ENCODE measurements at regions not wholly inside any gene's neighbourhood (a gene's known extent, or its start where the extent isn't known, plus 50 kb on each side); places are given as distances from the start of the nearest gene placed in this dataset.

DNA sequence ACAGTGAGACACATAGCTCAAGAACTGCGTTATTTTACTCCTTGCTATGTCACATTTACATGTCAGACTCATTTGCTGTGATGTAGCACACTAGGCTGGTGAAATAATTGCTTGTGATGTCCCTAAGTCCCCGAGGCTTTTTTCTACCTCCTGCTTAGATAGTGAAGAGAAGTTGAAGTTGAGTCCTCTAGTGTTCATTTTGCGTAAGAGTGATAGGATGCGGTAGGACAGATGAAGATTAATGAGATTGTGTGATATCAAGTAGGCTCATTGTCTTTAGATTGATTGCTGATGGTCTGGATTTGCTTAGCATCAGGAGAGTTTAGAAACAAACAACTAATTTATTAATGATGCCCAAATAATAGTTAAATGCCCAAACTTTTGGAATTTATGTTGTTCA is 173.6 kb upstream of the NUDT6 start:
- no peak for DNase-seq (ENCODE audit: low spot score)

DNA sequence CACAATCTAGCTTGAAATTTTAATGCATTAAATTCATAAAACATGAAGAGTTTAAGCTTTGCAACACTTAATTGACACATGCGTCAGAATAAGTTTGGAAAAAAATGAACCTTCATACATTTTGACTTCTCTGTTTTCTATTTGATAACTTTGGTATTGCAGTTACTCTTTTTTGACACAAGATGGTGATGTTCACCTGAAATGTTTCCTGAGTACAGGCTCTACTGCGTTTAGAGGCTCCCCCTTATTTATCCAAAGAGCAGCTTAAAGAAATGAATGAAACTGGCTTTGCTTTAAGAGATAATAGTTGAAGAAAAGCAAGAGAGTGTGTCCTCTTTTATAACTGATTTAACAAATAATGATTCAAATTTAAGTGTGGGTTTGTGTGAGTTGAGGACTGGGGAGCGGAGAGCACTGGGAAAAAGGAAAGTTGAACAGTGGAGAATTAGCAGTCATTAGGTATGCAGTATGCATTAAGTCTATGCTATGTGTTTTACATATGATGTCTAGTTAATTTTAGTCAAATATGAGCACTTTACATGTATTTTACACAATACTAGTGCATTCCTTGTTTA is 180.6 kb upstream of the NUDT6 start:
- DNase-seq (ENCODE audit: low spot score) = peak; percentile 18

DNA sequence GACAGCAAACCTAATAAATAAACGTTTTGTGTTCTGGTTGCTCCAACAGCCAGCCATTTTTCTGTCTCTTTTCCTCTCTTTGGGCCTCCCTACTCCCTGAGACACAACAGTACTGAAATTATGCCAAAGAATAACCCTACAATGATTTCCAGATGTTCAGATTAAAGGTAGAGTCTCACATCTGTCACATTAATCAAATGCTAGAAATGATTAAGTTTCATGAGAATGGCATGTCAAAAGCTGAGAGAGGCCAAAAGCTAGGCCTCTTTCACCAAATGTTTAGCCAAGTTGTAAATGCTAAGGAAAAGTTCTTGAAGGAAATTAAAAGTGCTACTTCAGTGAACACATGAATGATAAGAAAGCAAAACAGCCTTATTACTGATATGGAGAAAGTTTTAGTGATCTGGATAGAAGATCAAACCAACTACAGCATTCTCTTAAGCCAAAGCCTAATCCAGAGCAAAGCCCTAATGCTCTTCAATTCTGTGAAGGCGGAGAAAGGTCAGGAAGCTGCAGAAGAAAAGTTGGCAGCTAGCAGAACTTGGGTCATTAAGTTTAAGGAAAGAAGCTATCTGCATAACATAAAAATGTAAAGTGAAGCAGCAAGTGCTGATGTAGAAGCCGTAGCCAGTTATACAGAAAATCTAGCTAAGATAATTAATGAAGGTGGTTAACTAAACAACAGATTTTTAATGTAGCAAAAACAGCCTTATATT is 182.1 kb upstream of the NUDT6 start:
- DNase-seq (ENCODE audit: low spot score) = no peak

DNA sequence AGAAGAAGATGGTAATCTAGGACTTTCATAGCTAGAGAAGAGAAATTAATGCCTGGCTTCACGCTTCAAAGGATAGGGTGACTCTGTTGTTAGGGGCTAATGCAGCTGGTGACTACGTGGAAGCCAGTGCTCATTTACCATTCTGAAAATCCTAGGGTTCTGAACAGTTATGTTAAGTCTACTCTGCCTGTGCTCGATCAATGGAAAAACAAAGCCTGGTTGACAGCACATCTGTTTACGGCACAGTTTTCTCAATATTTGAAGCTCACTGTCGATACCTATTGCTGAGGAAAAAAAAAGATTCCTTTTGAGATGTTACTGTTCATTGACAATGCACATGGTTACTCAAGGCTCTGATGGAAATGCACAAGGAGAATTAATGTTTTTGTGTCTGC is 182.6 kb upstream of the NUDT6 start:
- no peak for DNase-seq (ENCODE audit: low spot score)

DNA sequence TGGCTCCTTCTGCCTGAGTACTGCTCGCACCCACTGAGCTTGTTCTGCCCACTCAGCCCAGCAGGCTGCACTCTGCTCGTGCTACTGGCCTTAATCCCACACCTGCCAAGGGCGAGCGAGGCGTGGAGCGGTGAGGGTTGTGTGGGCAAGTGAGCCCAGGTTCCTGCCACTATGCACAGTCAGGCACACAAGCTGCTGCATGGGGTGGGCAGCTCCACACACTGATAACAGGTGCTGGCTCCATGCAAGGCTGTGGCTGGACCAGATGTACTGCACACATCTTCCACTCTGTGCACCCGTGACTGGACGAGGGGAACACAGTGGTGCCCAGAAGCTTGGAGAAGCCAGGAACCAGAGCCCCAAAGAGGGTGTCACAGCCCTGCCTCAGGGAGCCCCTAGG is 184.3 kb upstream of the NUDT6 start:
- no peak for DNase-seq (ENCODE audit: low spot score)

DNA sequence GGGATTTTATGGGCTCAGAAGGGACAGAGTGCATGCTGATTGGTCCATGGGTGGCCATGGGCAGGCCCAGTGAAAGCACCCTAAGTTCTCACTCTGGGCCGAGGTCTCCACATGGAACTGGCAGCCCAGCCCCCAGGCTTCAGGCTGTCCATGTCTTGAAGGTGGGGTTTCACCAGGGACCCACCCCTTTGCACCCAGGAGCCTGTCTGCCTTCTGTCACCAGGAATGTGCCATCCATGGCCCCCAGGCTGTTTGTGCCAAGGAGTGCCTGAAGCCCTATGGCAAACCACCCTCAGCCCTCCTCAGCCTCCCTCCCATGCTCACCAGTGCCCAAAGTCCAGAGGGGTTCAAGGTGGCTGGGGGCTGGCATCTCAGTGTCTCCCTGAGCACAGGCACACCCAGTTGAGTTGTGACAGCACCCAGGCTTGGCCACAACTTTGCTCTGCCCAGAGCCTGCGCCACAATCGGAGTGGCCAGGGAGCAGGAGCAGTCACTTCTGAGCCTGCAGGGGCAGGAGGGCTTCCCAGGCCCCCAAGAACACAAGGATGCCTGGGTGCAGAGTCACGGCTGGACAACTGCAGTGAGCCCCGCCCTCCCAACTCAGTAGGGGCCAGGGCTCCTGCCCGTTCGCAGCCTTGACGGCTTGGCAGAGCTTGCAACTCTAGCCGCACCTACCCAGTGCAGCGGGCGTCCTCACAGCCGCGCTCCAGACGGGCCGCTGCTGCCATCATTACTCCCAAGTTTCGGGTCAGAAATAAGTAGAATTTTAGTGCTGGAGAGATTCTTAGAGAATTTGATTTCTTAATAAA is 185.3 kb upstream of the NUDT6 start:
- DNase-seq (ENCODE audit: low spot score) = no peak

DNA sequence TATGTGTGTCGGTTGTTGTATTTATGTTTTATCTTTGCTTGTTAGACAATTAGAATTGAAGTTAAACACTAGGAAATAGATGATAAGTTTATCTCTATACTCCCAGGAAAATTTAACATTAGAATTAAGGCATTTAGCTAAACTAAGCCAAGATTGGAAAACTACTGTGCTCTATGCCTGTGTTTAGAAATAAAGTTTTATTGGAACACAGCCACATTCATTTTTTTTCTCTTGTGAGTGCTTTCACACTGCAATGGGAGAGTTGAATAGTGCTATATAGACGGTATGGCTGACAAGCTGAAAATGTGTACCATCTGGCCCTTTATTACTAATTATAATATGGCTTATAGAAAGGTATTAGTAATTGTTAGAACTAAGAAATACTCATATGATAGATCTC is 186.7 kb upstream of the NUDT6 start:
- DNase-seq (ENCODE audit: low spot score) = no peak

DNA sequence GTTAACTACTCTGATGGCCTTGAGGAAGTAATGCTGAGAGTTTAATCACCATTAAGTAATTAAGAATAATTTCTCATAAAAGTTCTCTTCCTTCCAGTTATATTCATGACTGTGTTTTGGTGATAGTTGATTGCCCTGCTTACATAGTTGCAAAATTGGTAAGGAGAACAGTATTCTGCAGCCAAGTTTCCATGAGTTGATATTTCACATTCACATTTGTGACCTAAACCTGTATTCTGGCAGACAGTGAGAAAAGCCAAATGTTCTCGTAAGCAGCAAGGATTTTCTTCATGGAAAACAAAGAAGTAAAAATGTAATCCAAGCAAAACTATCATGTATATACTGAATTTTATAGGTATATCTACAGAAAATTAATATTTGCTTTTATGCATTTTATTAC is 187.8 kb upstream of the NUDT6 start:
- no peak for DNase-seq (ENCODE audit: low spot score)

DNA sequence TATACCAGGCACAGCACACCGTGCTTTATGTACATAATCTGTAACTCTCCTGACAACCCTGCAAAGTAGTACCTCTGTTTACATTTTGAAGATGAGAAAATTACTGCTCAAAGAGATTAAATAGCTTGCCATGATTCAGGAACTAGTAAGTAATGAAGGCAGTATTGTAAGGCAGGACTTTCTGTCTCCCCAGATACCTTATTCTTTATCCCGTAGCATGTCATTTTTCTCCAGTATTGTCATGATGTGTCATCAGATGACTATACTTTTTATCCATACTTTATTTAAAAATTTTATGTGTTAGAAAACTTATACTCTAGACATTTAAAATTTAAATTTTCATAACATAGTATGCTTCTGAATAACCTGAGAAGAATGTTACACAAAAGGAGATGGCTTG is 188.3 kb upstream of the NUDT6 start:
- DNase-seq (ENCODE audit: low spot score) = no peak

DNA sequence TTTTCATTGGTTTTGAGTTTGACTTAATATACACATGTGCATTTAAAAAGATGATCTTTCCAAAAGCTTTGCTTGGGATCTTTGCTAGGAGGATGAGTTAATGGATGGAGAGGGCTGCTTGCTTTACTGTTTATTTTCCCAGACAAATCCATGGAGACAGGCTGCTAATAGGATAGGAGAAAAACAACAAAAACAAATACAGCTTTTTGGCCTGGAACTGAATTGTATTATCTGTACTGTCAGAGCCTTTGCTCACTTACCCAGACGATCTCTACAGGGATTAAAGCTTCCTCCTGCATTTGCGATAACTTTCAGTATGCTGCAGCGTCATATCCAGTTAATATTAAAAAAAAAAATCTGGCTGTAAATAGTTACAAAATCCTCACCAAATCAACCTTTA is 190.8 kb upstream of the NUDT6 start:
- no peak for DNase-seq (ENCODE audit: low spot score)

DNA sequence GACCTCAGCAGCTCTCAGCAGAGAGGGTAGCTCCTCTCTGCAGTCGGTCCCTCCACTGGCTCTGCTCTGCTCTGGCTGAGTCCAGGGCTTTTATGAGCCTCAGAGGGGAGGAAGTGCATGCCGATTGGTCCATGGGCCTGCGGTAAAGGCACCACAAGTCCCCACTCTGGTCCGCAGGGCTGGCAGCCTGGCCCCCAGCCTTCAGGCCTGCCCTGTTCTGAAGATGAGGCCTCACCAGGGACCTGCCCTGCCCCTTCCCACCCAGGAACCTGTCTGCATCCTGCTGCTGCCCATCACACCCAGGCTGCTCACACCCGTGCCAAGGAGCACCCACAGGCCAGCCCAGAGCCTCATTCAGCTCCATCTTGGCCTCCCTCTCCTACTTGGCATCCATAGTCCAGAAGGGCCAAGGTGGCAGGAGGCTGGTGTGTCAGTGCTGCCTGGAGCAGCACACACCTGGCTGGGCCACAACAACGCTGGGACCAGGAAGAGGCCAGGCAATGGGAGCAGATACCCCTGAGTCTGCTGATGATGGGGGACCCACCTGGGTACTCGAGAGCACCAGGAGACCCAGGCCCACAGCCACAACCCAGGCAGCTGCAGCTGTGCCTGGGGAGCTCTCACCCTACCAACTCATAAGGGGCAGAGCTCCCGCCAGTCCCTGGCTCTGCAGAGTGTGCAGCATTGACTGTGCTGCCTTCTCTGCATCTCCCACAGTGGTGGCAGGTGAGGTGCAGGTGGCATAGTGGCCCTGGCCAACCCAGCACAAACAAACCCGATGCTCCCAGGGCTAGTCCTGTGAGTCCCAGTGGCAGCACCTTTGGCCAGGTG is 191.9 kb upstream of the NUDT6 start:
- DNase-seq (ENCODE audit: low spot score) = no peak

DNA sequence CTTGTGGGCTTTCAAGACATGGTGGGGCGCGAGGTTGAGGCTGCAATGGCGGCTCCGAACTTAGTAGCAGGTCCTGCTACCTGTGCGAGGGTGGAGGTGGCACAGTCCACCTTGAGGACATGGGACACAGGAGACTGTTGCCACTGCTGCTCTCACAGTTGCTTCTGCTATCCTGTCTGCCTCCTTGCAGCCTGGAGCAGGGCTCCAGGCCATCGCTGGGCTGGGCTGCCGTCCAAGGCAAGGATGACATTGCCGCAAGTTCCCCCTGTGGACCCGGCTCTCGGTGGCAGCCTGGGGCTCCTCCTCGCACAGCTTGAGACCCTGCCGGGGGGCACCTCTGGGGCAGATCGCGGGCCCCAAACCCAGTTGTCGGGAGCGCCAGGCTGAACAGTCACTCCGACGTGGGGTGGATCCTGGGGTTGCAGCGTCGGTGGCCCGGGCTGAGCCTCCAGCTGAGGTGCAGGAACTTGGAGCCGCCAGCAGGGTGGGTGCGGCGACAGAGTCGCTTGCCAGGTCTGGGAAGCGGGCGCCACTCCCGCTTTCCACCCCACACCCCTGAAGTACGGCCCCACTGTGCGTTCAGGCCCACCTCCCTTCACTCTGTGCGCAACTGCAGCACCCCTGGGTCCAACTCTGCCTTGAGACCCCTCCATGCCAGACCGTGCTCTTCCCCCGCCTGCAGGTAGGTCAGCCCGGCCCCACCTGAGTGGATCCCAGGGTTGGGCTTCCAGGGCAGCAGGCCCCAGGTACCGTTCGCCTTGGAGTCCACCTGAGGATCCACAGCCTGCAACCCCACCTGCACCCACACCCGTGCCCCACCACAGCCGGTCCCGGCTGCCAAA is 192.7 kb upstream of the NUDT6 start:
- no peak for DNase-seq (ENCODE audit: low spot score)

DNA sequence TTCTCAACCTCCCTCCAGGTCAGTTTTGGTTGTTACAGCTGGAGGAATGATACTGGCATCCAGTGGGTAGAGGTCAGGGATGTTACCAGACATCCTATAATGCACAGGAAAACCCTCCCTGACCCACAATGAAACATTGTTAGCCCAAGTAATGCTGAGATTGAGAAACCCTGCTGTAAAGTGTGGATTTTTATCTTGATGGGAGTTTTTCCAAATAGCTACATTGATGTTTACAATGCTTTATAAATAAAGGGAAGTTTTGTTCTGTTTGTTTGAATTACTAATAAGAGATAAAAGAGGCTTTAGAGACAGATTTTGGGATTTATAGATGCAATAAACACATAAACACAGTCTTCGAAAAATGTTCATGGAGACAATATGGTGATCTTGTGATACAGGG is 194.0 kb upstream of the NUDT6 start:
- no peak for DNase-seq (ENCODE audit: low spot score)

DNA sequence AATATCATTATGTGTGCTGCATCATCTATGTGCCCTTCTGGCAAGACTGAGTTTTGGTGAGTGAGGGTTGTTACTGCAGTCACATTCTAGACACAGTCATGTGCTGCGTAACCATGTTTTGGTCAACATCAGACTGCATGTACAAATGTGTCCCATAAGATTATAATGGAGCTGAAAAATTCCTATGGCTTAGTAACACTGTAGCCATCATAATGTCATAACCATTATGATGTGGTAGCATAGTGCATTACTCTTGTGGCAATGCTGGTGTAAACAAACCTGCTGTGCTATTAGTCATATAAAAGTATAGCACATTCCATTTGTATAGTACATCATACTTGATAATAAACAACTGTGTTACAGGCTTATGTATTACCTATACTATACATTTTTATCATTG is 198.1 kb upstream of the NUDT6 start:
- DNase-seq (ENCODE audit: low spot score) = no peak

DNA sequence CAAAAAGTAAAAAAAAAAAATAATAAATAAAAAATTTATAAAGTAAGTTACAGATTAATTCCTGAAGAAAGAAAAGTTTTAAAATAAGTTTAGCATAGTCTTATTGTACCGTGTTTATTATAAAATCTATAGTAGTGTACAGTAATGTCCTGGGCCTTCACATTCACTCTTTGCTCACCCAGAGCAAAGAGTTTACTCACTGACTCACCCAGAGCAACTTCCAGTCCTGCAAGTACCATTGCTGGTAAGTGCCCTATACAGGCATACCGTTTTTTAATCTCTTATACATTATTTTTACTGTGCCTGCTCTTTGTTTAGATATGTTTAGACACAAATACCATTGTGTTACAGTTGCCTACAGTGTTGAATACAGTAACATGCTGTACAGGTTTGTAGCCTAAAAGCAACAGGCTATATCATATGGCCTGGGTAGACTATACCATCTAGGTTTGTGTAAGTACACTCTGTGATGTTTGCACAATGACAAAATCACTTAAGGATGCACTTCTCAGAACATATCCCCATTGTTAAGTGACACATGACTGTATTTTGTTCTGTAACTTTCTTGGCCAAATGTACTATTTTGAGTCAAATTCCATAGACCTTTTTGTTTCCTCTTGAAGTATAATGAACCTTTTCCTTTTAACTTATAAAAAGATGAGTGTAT is 199.0 kb upstream of the NUDT6 start:
- no peak for DNase-seq (ENCODE audit: low spot score)

DNA sequence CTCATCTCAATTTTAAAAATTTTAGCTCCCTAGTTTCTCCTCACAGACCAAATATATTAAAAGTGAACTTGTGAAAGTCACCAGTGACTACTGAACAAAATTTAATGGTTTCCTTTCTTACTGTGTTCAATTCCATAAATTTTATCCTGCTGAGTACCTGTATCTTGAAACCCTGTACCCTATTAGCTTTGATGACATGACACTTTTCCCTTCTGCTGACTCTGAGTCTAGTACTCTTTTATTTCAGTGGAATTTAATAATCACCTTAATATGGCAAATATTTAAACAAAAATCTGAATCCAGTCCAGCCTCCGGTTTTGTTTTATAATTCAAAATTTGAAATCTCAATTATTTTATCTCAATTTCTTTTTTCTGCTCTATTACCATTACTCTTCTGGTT is 203.1 kb upstream of the NUDT6 start:
- no peak for DNase-seq (ENCODE audit: low spot score)

DNA sequence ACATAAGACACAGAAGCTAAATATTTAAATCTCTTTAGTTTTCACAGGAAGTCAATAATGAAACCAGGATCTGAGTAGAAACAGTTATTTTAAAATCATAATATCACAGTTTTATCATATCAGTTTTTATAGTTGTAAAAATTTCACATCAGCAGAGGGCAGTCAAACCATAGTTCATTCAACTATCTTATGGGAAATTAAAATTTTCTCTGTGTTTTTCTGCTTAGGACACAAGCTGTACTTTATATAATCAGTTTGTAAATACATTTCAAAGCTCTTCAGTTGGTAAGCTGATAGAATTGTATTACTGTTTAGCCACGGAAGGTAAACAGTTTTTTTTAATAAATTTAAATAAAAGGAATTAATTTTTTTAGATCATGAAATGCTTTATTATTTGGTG is 204.8 kb upstream of the NUDT6 start:
- no peak for DNase-seq (ENCODE audit: low spot score)

DNA sequence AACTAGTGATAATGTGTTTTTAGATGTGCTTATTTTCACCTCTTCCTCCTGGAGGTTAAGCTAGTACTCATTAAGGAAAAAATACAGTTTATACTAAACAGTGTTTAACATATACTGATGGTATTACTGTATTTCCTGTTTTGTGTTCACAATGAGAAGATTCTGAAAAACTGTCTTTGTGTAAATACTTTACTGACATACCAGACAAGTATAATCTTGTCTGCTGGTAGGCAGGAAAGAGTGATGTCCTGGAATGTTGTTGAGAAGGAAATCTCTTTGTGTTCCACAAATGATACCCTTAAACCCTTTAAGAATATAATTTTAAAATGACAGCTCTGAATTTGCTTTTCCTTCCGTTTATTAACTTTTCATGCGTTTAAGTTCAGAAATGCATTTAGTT is 205.5 kb upstream of the NUDT6 start:
- no peak for DNase-seq (ENCODE audit: low spot score)

DNA sequence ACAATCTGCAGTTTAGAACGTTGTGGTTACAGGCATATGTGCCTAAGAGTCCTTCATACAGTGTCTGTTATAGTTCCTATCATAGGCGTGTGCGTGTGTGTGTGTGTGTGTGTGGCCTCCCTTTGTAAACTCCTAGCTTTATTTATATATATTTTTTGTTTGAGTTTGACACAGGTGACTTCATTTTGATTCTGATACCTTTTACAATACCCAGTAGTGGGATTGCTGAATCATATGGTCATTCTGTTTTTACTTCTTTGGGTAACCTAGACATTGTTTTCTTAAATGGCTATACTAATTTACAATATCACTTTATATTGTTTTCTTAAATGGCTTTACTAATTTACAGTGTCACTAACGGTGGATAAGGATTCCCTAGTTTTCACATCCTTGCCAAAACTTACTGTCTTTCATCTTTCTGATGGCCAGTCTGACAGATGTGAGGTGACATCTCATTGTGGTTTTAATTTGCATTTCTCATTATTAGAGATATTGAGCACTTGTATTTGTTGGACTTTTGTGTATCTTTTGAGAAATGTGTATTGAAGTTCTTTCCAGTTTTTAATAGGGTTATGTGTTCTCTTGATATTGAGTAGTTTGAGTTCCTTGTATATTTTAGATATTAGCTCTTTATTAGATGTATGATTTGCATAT is 211.1 kb upstream of the NUDT6 start:
- DNase-seq (ENCODE audit: low spot score) = no peak

DNA sequence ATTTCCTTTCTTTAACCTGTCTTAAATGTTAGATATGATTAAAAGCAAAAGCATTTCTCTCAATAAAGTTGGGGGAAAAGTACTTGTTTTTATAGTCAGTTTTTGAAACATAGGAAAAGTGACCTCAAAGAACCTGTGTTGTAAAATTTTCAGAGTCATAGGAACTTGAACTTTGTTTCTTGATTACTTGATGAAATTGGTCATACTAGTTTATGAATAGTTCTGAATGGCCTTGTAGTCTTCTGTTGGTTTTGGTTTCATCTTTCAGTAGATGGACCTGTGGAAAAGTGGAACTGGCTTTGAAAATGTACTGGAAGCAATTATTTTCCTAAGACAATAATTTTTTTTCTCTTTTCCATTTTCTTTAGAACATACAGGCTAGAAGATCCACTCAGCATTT is 222.2 kb upstream of the NUDT6 start:
- DNase-seq (ENCODE audit: low spot score) = no peak

DNA sequence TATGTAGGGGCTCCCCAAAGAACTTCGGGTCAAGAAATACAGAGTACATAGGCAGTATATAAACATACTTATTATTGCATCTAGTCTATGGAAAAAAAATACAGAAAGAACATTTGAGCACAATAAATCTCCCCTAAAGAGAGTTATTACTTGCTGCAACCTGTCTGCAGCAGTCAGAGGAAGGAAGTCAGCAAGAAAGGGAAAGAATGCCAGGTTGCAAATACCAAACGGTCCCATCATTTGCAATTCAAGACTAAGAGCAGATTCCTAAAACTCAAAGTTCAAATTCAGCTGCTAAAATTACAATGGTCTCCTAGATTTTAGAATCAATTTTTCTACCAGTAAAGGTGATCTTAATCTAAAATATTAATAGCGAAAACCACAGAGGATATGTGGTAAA is 236.2 kb upstream of the NUDT6 start:
- DNase-seq (ENCODE audit: low spot score) = no peak
